Testis (tissue), 2 donors: ENCODE measurements at regions not wholly inside any gene's neighbourhood (a gene's known extent, or its start where the extent isn't known, plus 50 kb on each side); places are given as distances from the start of the nearest gene placed in this dataset.

Experiments
- DNase-seq: peaks from one replicate; pipeline ENCODE4 v3.0.0-alpha.2; 2019
- H3K27ac ChIP-seq, 2 donors: fragments of 200-600 bp; sonication (generic); one replicate each; pipeline ENCODE4 v1.5.1; 2019
- H3K27me3 ChIP-seq: fragments of 200-600 bp; sonication (generic); one replicate; pipeline ENCODE4 v1.5.1; 2019
- H3K36me3 ChIP-seq: fragments of 200-600 bp; sonication (generic); one replicate; pipeline ENCODE4 v1.5.1; 2017; ENCODE audit warnings: low read depth; ENCODE audit errors: missing control alignments
- H3K4me1 ChIP-seq: fragments of 200-600 bp; sonication (generic); one replicate; pipeline ENCODE4 v1.5.1; 2019
- H3K4me3 ChIP-seq, 2 donors: fragments of 200-600 bp; sonication (generic); one replicate each; pipeline ENCODE4 v1.5.1; 2017 to 2019
- H3K9me3 ChIP-seq: fragments of 200-600 bp; sonication (generic); one replicate; pipeline ENCODE4 v1.5.1; 2017
- CTCF ChIP-seq, 3 experiments: fragments of 450-650 bp in 2 of 3; fragments of 200-600 bp in 1 of 3; sonication (generic) in 1 of 3; IDR thresholded peaks; one replicate each; pipeline ENCODE4 v1.5.1; 2016 to 2019; ENCODE audit warnings: antibody characterized with exemption in 3 of 3, mild to moderate bottlenecking in 2 of 3, moderate library complexity in 1 of 3
- POLR2A ChIP-seq: fragments of 450-650 bp; IDR thresholded peaks from one replicate; pipeline ENCODE4 v1.6.1; 2017; ENCODE audit warnings: antibody characterized with exemption, mild to moderate bottlenecking, moderate library complexity
- WGBS, 2 donors: methylation state at CpG; one replicate each; pipeline ENCODE4 v1.1.5; 2018; 5-methylcytosine and 5-hydroxymethylcytosine counted together
- intact Hi-C: fragments of 100-400 bp; cut with DNase I; formaldehyde crosslinking; loops from one replicate; pipeline ENCODE4 v1.15.1; 2023; ENCODE audit warnings: low total_unique reads

DNA sequence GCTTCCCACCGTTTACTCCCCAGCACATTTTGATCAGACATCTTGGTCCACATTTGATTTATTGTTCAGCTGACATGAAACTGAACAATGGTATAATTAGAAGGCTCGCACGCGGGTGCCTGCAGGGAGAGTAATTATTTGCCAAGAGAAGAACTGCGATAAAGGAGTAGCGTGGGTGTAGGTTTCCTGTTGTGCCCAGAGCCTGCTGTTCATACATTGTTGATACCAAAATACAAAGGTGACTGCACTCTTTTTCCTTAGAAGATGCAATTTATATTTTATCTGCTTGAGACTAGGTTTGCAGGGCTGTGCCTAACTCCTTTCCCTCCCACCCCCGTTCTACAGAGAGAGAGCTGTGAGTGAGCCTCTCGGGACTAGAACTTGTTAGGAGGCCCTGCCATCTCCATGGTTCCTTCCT, 241.8 kb upstream of the MSX2 start:
- no peak overlapping the region for H3K4me3 ChIP-seq
- intact Hi-C loops, result no loop called here
- WGBS, 2 donors, result 16 to 17% methylated on average over 8 of the region's 8 CpGs
- H3K27ac ChIP-seq, result no peak overlapping the region
- H3K4me1 ChIP-seq, result no peaks in the 10 kb centered on the region
- no peaks in the 10 kb centered on the region for H3K36me3 ChIP-seq
- H3K9me3 ChIP-seq, result no peaks in the 10 kb centered on the region
- DNase-seq, result no peak
- TF ChIP-seq CTCF (IDR thresholded peaks at IDR 0.05) (no peak), POLR2A (no peak)
- H3K27me3 ChIP-seq, result no peaks in the 10 kb centered on the region

GRCh38 chr5:174483411-174483810, 241.0 kb upstream of the MSX2 start:
- Histone ChIP-seq H3K4me1 (no peaks in the 10 kb centered on the region), H3K27me3 (no peaks in the 10 kb centered on the region), H3K36me3 (no peaks in the 10 kb centered on the region), H3K4me3 (no peak overlapping the region), H3K27ac (no peak overlapping the region), H3K9me3 (no peaks in the 10 kb centered on the region)
- TF ChIP-seq CTCF (IDR thresholded peaks at IDR 0.05) (no peak), POLR2A (no peak)
- no peak for DNase-seq
- WGBS, 2 donors, result 91 to 92% methylated on average over 4 of the region's 4 CpGs
- intact Hi-C loops, result no loop called here

- no peaks in the 10 kb centered on the region for H3K9me3 ChIP-seq
- no peak for TF ChIP-seq CTCF (IDR thresholded peaks at IDR 0.05)
- TF ChIP-seq POLR2A, result no peak
- H3K27ac ChIP-seq, result no peak overlapping the region
- intact Hi-C loops, result no loop called here
- H3K4me3 ChIP-seq, result no peak overlapping the region
- H3K27me3 ChIP-seq, result no peaks in the 10 kb centered on the region
- no peaks in the 10 kb centered on the region for H3K4me1 ChIP-seq
- WGBS, 2 donors, result 93 to 97% methylated on average over 3 of the region's 3 CpGs
- DNase-seq, result no peak
- H3K36me3 ChIP-seq, result no peaks in the 10 kb centered on the region
These were observed 235.2 kb upstream of the MSX2 start for GRCh38 chr5:174489215-174489614.

DNA sequence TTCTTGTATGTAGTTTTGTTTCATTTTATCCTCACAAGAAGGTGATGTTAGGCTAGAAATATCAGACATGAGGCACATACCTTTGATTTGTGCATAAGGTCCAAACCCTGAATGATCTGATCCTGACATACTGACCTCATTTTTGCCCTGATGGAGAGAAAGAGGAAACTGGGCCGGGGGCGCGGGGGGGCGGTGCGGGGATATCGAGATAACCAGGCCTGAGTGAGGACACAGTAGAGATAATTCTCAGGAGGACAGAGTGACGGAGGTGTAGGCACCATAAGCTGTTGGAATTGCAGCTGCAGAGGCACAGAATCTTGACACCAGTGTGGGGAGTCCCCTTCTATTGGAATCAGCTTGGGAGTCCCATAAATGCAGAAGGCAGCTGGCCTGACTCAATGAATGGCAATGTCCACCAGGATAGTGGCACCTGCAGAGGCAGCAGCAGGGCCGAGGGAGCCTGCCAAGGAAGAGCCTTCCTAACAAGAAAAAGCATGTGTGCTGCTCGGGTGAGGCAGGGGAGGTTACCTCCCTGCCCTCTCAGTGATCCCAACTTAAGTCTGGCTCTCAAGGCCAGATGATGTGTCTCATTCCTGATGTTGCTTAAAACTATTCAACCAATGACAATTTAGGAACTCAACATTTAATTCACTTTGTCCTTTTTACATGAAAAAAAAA, 234.3 kb upstream of the MSX2 start:
- intact Hi-C loops, result no loop called here
- Histone ChIP-seq H3K27ac (no peak overlapping the region), H3K4me1 (no peaks in the 10 kb centered on the region), H3K27me3 (no peaks in the 10 kb centered on the region), H3K9me3 (no peaks in the 10 kb centered on the region), H3K4me3 (no peak overlapping the region), H3K36me3 (no peaks in the 10 kb centered on the region)
- no peak for TF ChIP-seq POLR2A
- no peak for TF ChIP-seq CTCF (IDR thresholded peaks at IDR 0.05)
- no peak for DNase-seq
- 63 to 70% methylated on average over 9 of the region's 9 CpGs for WGBS, 2 donors

DNA sequence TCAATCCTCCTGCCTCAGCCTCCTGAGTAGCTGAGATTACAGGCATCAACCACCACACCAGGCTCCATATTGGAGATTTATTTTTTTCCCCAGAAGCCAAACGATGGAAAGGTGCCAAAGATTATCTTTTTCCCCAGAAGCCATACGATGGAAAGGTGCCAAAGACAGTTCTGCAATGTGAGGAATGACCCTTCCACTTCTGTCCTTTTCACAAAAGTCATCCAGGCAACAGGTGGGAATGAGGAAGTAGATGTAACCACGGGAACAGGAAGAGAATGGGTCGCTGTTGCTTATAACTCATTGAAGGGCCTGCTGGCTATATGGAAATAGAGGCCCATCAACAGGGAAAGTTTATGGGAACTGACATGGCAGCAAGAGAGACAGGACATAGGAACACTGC, 233.7 kb upstream of the MSX2 start:
- Histone ChIP-seq H3K4me3 (no peak overlapping the region), H3K36me3 (no peaks in the 10 kb centered on the region), H3K27ac (no peak overlapping the region), H3K9me3 (no peaks in the 10 kb centered on the region), H3K4me1 (no peaks in the 10 kb centered on the region), H3K27me3 (no peaks in the 10 kb centered on the region)
- TF ChIP-seq POLR2A (no peak), CTCF (IDR thresholded peaks at IDR 0.05) (no peak)
- intact Hi-C loops, result no loop called here
- DNase-seq, result no peak
- 60 to 62% methylated on average over 4 of the region's 4 CpGs for whole genome bisulfite sequencing, 2 donors
